Endothelial cell of umbilical vein (primary cell): ENCODE measurements at regions not wholly inside any gene's neighbourhood (a gene's known extent, or its start where the extent isn't known, plus 50 kb on each side); places are given as distances from the start of the nearest gene placed in this dataset.

Source experiments
- BruUV-seq: library from RNA; stranded (reverse); fragments of 400-500 nt; replicated peaks from 2 replicates; lab custom pipeline; 2021; lab: Mats Ljungman, UMichigan
- CTCF ChIA-PET: fragments of 300-600, 350-600 bp; sonication (Branson Sonifier 250); formaldehyde crosslinking; loops from one replicate; lab custom pipeline; 2021; ENCODE audit warnings: antibody characterized with exemption, inconsistent platforms; lab: Charles Lee
- POLR2A ChIA-PET: fragments of 300-600, 350-600 bp; sonication (Branson Sonifier 250); formaldehyde crosslinking; loops from one replicate; lab custom pipeline; 2021; ENCODE audit warnings: antibody characterized with exemption, inconsistent platforms; lab: Charles Lee
- DNase-seq: peaks from one replicate; pipeline ENCODE4 v3.0.0-alpha.2; 2011; ENCODE audit warnings: low read depth, low spot score
- FAIRE-seq: peaks from 2 replicates; lab custom pipeline; 2011; peaks lifted over from hg19 to GRCh38; lab: Jason Lieb, UNC
- H2AFZ ChIP-seq: 2 replicates; pipeline ENCODE4 v1.6.0; 2012; ENCODE audit warnings: low read depth, low read length, control low read depth, inconsistent platforms
- H3K27ac ChIP-seq: 2 replicates; pipeline ENCODE4 v1.5.1; 2011; ENCODE audit warnings: low read depth, mild to moderate bottlenecking, control low read depth, low read length, moderate library complexity; ENCODE audit not compliant: insufficient read depth
- H3K27me3 ChIP-seq, 2 experiments: 2 replicates each; pipeline versions ENCODE4 v1.6.0 to v1.6.1; 2011; ENCODE audit warnings: low read length in 2 of 2, mixed read lengths in 1 of 2; ENCODE audit not compliant: control insufficient read depth in 2 of 2, insufficient read depth in 2 of 2
- H3K36me3 ChIP-seq, 2 experiments: 2 replicates in 1 of 2; 3 replicates in 1 of 2; pipeline ENCODE4 v1.5.1; 2011; ENCODE audit warnings: low read length in 2 of 2, mild to moderate bottlenecking in 1 of 2, moderate library complexity in 1 of 2; ENCODE audit not compliant: control insufficient read depth in 2 of 2, insufficient read depth in 2 of 2; ENCODE audit errors: extremely low read depth in 1 of 2
- H3K4me1 ChIP-seq: 3 replicates; pipeline ENCODE4 v1.5.1; 2011; ENCODE audit warnings: mild to moderate bottlenecking, low read length; ENCODE audit not compliant: control insufficient read depth, insufficient read depth; ENCODE audit errors: extremely low read depth
- H3K4me2 ChIP-seq: 2 replicates; pipeline ENCODE4 v1.6.1; 2011; ENCODE audit warnings: low read length, control low read depth, mixed read lengths; ENCODE audit not compliant: insufficient read depth
- H3K4me3 ChIP-seq, 3 experiments: fragments of 200-600 bp in 1 of 3; sonication (generic), shearing (Covaris generic) in 1 of 3; replicated peaks in 1 of 3; 2 replicates each; pipeline ENCODE4 v1.5.1; 2011 to 2016; ENCODE audit warnings: control low read depth in 3 of 3, low read length in 3 of 3, mild to moderate bottlenecking in 2 of 3, inconsistent platforms in 1 of 3, low read depth in 1 of 3, moderate library complexity in 1 of 3; ENCODE audit not compliant: insufficient read depth in 1 of 3
- H3K79me2 ChIP-seq: 2 replicates; pipeline ENCODE4 v1.6.0; 2012; ENCODE audit warnings: low read length, inconsistent platforms; ENCODE audit not compliant: control insufficient read depth, insufficient read depth
- H3K9ac ChIP-seq: replicated peaks from 2 replicates; pipeline ENCODE3; 2011; ENCODE audit warnings: low read length, control low read depth; ENCODE audit not compliant: insufficient read depth; ENCODE audit errors: extremely low read depth
- H3K9me1 ChIP-seq: replicated peaks from 3 replicates; pipeline ENCODE4 v1.6.0; 2011; ENCODE audit warnings: mild to moderate bottlenecking, low read length; ENCODE audit not compliant: control insufficient read depth, insufficient read depth; ENCODE audit errors: extremely low read depth
- H3K9me3 ChIP-seq: replicated peaks from 2 replicates; pipeline ENCODE4 v1.5.1; 2012; ENCODE audit warnings: low read length, inconsistent platforms; ENCODE audit not compliant: control insufficient read depth, insufficient read depth
- H4K20me1 ChIP-seq: replicated peaks from 2 replicates; pipeline ENCODE3; 2011; ENCODE audit warnings: mild to moderate bottlenecking, low read length; ENCODE audit not compliant: control insufficient read depth, insufficient read depth; ENCODE audit errors: extremely low read depth
- GATA2 ChIP-seq: IDR thresholded peaks from 2 replicates; pipeline ENCODE4 v1.7.0; 2011; ENCODE audit warnings: low read depth, mild to moderate bottlenecking, moderate library complexity, mixed read lengths, low read length; ENCODE audit not compliant: insufficient read length, insufficient read depth
- JUN ChIP-seq: IDR thresholded peaks from 2 replicates; pipeline ENCODE4 v1.6.1; 2011; ENCODE audit warnings: borderline replicate concordance, low read depth; ENCODE audit not compliant: insufficient read length, insufficient read depth
- MYC ChIP-seq: IDR thresholded peaks from one replicate; pipeline ENCODE4 v1.6.1; 2011; ENCODE audit warnings: mild to moderate bottlenecking, low read depth, low read length
- POLR2AphosphoS5 ChIP-seq: IDR thresholded peaks from 2 replicates; pipeline ENCODE4 v1.6.1; 2012; ENCODE audit warnings: low read depth, mild to moderate bottlenecking, control low read depth, low read length, moderate library complexity; ENCODE audit not compliant: insufficient read depth
- dilution Hi-C: fragments of 300-500 bp; cut with MboI; formaldehyde crosslinking; loops from one replicate; pipeline ENCODE4 v1.15.0; 2019; ENCODE audit warnings: low sequenced_read_pairs; ENCODE audit not compliant: extremely low pct_ligation_motif_present
- intact Hi-C: fragments of 100-400 bp; cut with micrococcal nuclease; formaldehyde crosslinking; loops from one replicate; pipeline ENCODE4 v1.10.0; 2022

DNA sequence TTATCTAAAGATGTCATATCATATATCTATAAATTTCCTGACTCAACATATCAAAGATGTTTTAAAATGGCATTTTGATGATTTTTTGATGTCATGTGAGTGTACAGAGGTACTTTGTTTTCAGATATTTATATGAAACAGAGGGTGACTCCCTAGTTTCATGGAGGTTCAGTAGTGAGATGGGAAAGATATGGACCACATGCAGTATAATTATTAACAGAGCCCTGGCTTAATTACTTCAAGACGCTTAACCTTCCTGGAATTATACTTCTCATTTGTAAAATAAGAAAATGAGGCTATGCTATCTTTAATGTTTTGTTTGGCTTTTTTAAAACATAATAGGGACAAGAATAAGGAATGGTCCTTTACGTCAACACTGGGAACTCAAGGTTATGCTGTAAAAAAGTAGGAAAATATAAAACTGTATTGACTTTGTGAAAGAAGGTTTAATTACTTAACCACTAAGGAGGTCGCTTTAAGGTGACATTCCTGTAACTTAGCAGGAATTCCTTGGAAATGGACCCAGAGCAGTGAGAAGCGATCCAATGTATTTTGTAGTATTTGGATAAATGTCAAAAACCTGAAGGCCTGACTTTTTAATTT, 821.0 kb upstream of the IGFBP3 start:
- no peaks in the 10 kb centered on the region for H3K9me3 ChIP-seq
- H3K27ac ChIP-seq, result no peak overlapping the region
- H4K20me1 ChIP-seq, result no peaks in the 10 kb centered on the region
- peaks cover 15% of the 10 kb centered on the region for H3K4me1 ChIP-seq
- BruUV-seq, result no TSS peak
- H2AFZ ChIP-seq, result no peak overlapping the region
- FAIRE-seq, result no peak
- DNase-seq, result peak; percentile 10
- POLR2A ChIA-PET, result no interaction called here
- no peak overlapping the region for H3K9ac ChIP-seq
- no peaks in the 10 kb centered on the region for H3K9me1 ChIP-seq
- H3K79me2 ChIP-seq, result no peaks in the 10 kb centered on the region
- H3K4me3 ChIP-seq, result no peak overlapping the region
- CTCF ChIA-PET, result no interaction called here
- H3K36me3 ChIP-seq, result no peaks in the 10 kb centered on the region
- TF ChIP-seq POLR2AphosphoS5 (no peak), MYC (no peak), GATA2 (no peak)
- H3K27me3 ChIP-seq, result no peaks in the 10 kb centered on the region
- intact Hi-C loops, result no loop called here
- dilution Hi-C loops, result no loop called here
- no peak overlapping the region for H3K4me2 ChIP-seq

DNA sequence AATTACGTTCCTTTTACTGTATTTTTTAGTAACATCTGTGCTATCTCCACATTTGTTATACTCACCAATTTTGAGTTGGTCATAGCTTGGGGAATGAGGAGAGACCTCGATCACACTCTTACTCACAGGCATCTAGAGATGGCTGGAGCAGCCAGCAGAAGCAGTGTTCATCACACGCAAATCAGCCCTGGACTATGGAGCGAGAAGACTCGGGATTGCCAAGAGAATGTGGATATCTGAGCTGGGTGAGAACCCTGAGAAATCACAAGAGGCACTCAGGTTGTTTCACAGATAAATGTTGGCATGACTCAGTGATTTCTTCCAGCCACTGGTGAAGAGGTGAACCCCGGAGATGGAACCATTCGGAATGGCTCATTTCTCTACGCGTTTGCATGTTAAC, 820.1 kb upstream of the IGFBP3 start:
- Histone ChIP-seq H3K4me2 (no peak overlapping the region), H3K27ac (no peak overlapping the region), H3K4me1 (peaks cover 14% of the 10 kb centered on the region), H3K9me3 (no peaks in the 10 kb centered on the region), H3K9ac (no peak overlapping the region), H3K36me3 (no peaks in the 10 kb centered on the region), H2AFZ (no peak overlapping the region), H3K4me3 (no peak overlapping the region), H3K9me1 (no peaks in the 10 kb centered on the region), H3K27me3 (no peaks in the 10 kb centered on the region), H4K20me1 (no peaks in the 10 kb centered on the region), H3K79me2 (no peaks in the 10 kb centered on the region)
- ChIA-PET CTCF (no interaction called here), POLR2A (no interaction called here)
- TF ChIP-seq JUN, result no peak
- intact Hi-C loops, result no loop called here
- no TSS peak for BruUV-seq
- no peak for DNase-seq
- FAIRE-seq, result no peak
- dilution Hi-C loops, result no loop called here
